Smooth muscle cell (in vitro differentiated cells): ENCODE measurements at regions not wholly inside any gene's neighbourhood (a gene's known extent, or its start where the extent isn't known, plus 50 kb on each side); places are given as distances from the start of the nearest gene placed in this dataset.

ENCODE experiments used
- DNase-seq: peaks from one replicate; lab custom pipeline; 2025; ENCODE audit not compliant: unreplicated experiment; lab: John Stamatoyannopoulos, UW
- H2AFZ ChIP-seq: fragments of 200-600 bp; sonication (generic); 2 replicates; pipeline ENCODE4 v1.6.0; 2016; ENCODE audit warnings: antibody characterized with exemption, low read depth, mild to moderate bottlenecking
- H3F3A ChIP-seq: fragments of 200-600 bp; sonication (generic); 2 replicates; pipeline ENCODE4 v1.6.0; 2017; ENCODE audit warnings: antibody characterized with exemption, low read depth
- H3K27ac ChIP-seq: fragments of 200-600 bp; sonication (generic); 2 replicates; pipeline ENCODE4 v1.5.1; 2016; ENCODE audit warnings: low read depth, mild to moderate bottlenecking
- H3K27me3 ChIP-seq: fragments of 200-600 bp; sonication (generic); 2 replicates; pipeline ENCODE4 v1.6.1; 2016; ENCODE audit warnings: low read depth, mild to moderate bottlenecking
- H3K36me3 ChIP-seq: fragments of 200-600 bp; sonication (generic); 2 replicates; pipeline ENCODE4 v1.5.1; 2016; ENCODE audit warnings: low read depth
- H3K4me1 ChIP-seq: fragments of 200-600 bp; sonication (generic); 2 replicates; pipeline ENCODE4 v1.5.1; 2016; ENCODE audit warnings: low read depth
- H3K4me2 ChIP-seq: fragments of 200-600 bp; sonication (generic); 2 replicates; pipeline ENCODE4 v1.6.0; 2016; ENCODE audit warnings: mild to moderate bottlenecking
- H3K4me3 ChIP-seq: fragments of 200-600 bp; sonication (generic); 2 replicates; pipeline ENCODE4 v1.5.1; 2016; ENCODE audit warnings: mild to moderate bottlenecking
- H3K79me2 ChIP-seq: fragments of 200-600 bp; sonication (generic); 2 replicates; pipeline ENCODE4 v1.6.0; 2016; ENCODE audit warnings: low read depth, mild to moderate bottlenecking
- H3K9ac ChIP-seq: fragments of 200-600 bp; sonication (generic); 2 replicates; pipeline ENCODE4 v1.6.0; 2016; ENCODE audit warnings: low read depth
- H3K9me3 ChIP-seq: fragments of 200-600 bp; sonication (generic); replicated peaks from 2 replicates; pipeline ENCODE4 v1.5.1; 2016; ENCODE audit warnings: low read depth
- H4K20me1 ChIP-seq: fragments of 200-600 bp; sonication (generic); 2 replicates; pipeline ENCODE4 v1.6.0; 2016; ENCODE audit warnings: low read depth
- WGBS: methylation state at CpG from one replicate; pipeline ENCODE4 v1.1.7; 2016; ENCODE audit warnings: low lambda C conversion rate; 5-methylcytosine and 5-hydroxymethylcytosine counted together
- TF ChIP-seq, protein P1 (sequence below): fragments of 200-600 bp; sonication (generic); IDR thresholded peaks from 2 replicates; pipeline ENCODE4 v1.5.1; 2017; ENCODE audit warnings: borderline replicate concordance, mild to moderate bottlenecking, antibody characterized with exemption; ENCODE audit not compliant: insufficient read depth, poor library complexity, severe bottlenecking

- H3K9ac ChIP-seq = no peak overlapping the region
- no peaks in the 10 kb centered on the region for H3K9me3 ChIP-seq
- peak overlapping the region; percentile 17 for H3K4me3 ChIP-seq
- 47% methylated on average over 5 of the region's 5 CpGs for WGBS
- H3K79me2 ChIP-seq = no peaks in the 10 kb centered on the region
- H3F3A ChIP-seq = no peaks in the 10 kb centered on the region
- H2AFZ ChIP-seq = peak overlapping the region; percentile 60
- H3K4me2 ChIP-seq = no peak overlapping the region
- H4K20me1 ChIP-seq = no peaks in the 10 kb centered on the region
- TF ChIP-seq, protein P1, sequence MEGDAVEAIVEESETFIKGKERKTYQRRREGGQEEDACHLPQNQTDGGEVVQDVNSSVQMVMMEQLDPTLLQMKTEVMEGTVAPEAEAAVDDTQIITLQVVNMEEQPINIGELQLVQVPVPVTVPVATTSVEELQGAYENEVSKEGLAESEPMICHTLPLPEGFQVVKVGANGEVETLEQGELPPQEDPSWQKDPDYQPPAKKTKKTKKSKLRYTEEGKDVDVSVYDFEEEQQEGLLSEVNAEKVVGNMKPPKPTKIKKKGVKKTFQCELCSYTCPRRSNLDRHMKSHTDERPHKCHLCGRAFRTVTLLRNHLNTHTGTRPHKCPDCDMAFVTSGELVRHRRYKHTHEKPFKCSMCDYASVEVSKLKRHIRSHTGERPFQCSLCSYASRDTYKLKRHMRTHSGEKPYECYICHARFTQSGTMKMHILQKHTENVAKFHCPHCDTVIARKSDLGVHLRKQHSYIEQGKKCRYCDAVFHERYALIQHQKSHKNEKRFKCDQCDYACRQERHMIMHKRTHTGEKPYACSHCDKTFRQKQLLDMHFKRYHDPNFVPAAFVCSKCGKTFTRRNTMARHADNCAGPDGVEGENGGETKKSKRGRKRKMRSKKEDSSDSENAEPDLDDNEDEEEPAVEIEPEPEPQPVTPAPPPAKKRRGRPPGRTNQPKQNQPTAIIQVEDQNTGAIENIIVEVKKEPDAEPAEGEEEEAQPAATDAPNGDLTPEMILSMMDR = peak; percentile 62
- no peak for DNase-seq
- H3K27ac ChIP-seq = no peak overlapping the region
- no peaks in the 10 kb centered on the region for H3K27me3 ChIP-seq
- no peaks in the 10 kb centered on the region for H3K4me1 ChIP-seq
- no peaks in the 10 kb centered on the region for H3K36me3 ChIP-seq
Measured at GRCh38 chr11:22920939-22921565, 60.8 kb upstream of the CCDC179 start.

GRCh38 chr11:22922672-22923071, 62.4 kb upstream of the CCDC179 start:
- Histone ChIP-seq H3K27me3 (no peaks in the 10 kb centered on the region), H3K79me2 (no peaks in the 10 kb centered on the region), H3K9ac (no peak overlapping the region), H3K27ac (no peak overlapping the region), H4K20me1 (no peaks in the 10 kb centered on the region), H3K4me2 (no peak overlapping the region), H3K9me3 (no peaks in the 10 kb centered on the region), H3K36me3 (no peaks in the 10 kb centered on the region), H3F3A (no peaks in the 10 kb centered on the region), H3K4me3 (no peak overlapping the region), H3K4me1 (no peaks in the 10 kb centered on the region), H2AFZ (peak overlapping the region; percentile 54)
- no peak for DNase-seq
- TF ChIP-seq, protein P1 = no peak
- 17% methylated on average over 1 of the region's 1 CpG for WGBS

DNA sequence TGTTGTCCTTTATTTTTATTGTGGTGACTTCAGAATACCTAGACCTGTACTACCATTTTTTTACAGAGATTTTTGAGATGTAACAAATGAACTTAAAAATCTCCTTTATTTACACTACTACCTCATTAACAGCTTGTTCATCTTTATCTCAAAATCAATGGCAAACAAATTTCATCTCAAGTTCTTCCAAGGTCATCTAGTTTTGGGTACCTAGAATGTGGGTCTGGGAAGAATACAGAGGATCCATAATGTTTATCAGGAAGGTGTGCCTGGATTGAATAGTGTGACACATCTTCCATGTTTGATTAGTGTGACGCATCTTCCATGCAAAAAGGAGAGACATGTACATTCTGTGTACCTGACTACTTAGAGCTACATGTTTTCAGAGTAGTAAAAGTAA, 63.3 kb upstream of the CCDC179 start:
- H3K4me2 ChIP-seq = no peak overlapping the region
- H3K9ac ChIP-seq = no peak overlapping the region
- no peaks in the 10 kb centered on the region for H3K9me3 ChIP-seq
- no peaks in the 10 kb centered on the region for H3F3A ChIP-seq
- H3K27ac ChIP-seq = no peak overlapping the region
- no peak for DNase-seq
- H2AFZ ChIP-seq = peak overlapping the region; percentile 63
- no peaks in the 10 kb centered on the region for H3K79me2 ChIP-seq
- H3K4me1 ChIP-seq = no peaks in the 10 kb centered on the region
- 97% methylated on average over 1 of the region's 1 CpG for WGBS
- TF ChIP-seq, protein P1 = no peak
- no peak overlapping the region for H3K4me3 ChIP-seq
- no peaks in the 10 kb centered on the region for H4K20me1 ChIP-seq
- no peaks in the 10 kb centered on the region for H3K36me3 ChIP-seq
- no peaks in the 10 kb centered on the region for H3K27me3 ChIP-seq

DNA sequence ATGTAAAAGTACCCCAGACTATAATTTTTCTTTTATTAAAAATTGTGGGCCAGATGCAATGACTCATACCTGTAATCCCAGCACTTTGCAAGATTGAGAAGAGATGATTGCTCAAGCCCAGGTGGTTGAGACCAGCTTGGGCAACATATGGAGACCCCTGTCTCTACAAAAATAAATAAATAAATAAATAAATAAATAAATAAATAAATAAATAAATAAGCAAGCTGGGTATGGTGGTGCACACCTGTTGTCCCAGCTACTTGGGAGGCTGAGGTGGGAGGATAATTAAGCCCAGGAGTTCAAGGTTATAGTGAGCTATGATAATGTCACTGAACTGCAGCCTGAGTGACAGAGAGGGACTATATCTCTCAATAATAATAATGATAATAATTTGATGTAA, 66.1 kb upstream of the CCDC179 start:
- Histone ChIP-seq H2AFZ (no peak overlapping the region), H3K9me3 (no peaks in the 10 kb centered on the region), H3K4me2 (no peak overlapping the region), H3K36me3 (no peaks in the 10 kb centered on the region), H3K27ac (no peak overlapping the region), H3K79me2 (no peaks in the 10 kb centered on the region), H3F3A (no peaks in the 10 kb centered on the region), H4K20me1 (no peaks in the 10 kb centered on the region), H3K4me3 (no peak overlapping the region), H3K27me3 (no peaks in the 10 kb centered on the region), H3K9ac (no peak overlapping the region), H3K4me1 (no peaks in the 10 kb centered on the region)
- DNase-seq = no peak
- TF ChIP-seq, protein P1 = no peak
